HT1080 (cell line): ENCODE measurements at regions not wholly inside any gene's neighbourhood (a gene's known extent, or its start where the extent isn't known, plus 50 kb on each side); places are given as distances from the start of the nearest gene placed in this dataset.
A peak's percentile ranks its signal among the peaks of the same experiment; 100 is the strongest.
"Not testable (repeated sequence)": the region's sequence is repeated elsewhere in the genome, so short reads cannot be mapped to it uniquely, and the experiment has no call there.

Experiments used
- DNase-seq: peaks from one replicate; pipeline ENCODE4 v3.0.0-alpha.2; 2015; ENCODE audit warnings: low read depth

GRCh38 chr4:111022758-111023157, 399.9 kb upstream of the PITX2 start:
- no peak for DNase-seq

GRCh38 chr4:111027526-111027925, 404.6 kb upstream of the PITX2 start:
- peak; percentile 17 for DNase-seq

GRCh38 chr4:111028795-111029194, 405.9 kb upstream of the PITX2 start:
- no peak for DNase-seq

GRCh38 chr4:111031001-111031579, 408.2 kb upstream of the PITX2 start:
- peak; percentile 42 for DNase-seq

GRCh38 chr4:111031596-111031995, 408.7 kb upstream of the PITX2 start:
- DNase-seq = no peak

GRCh38 chr4:111037591-111038360, 414.9 kb upstream of the PITX2 start:
- no peak for DNase-seq

- peak; percentile 3 for DNase-seq
These were observed 418.0 kb upstream of the PITX2 start for GRCh38 chr4:111040904-111041303.

GRCh38 chr4:111043286-111043685, 420.4 kb upstream of the PITX2 start:
- DNase-seq = no peak

- no peak for DNase-seq
These were observed 423.1 kb upstream of the PITX2 start for GRCh38 chr4:111045992-111046391.

- DNase-seq = no peak
These were observed 423.9 kb upstream of the PITX2 start for GRCh38 chr4:111046811-111047210.

GRCh38 chr4:111048316-111048715, 425.4 kb upstream of the PITX2 start:
- no peak for DNase-seq

- peak; percentile 98 for DNase-seq
These were observed 441.6 kb upstream of the PITX2 start for GRCh38 chr4:111064342-111064993.

- peak; percentile 51 for DNase-seq
These were observed 443.1 kb upstream of the PITX2 start for GRCh38 chr4:111066001-111066400.

GRCh38 chr4:111066447-111066846, 443.6 kb upstream of the PITX2 start:
- peak; percentile 45 for DNase-seq

- DNase-seq = peak; percentile 34
These were observed 444.0 kb upstream of the PITX2 start for GRCh38 chr4:111066887-111067286.

- no peak for DNase-seq
These were observed 446.0 kb upstream of the PITX2 start for GRCh38 chr4:111068883-111069282.

- DNase-seq = no peak
These were observed 447.5 kb upstream of the PITX2 start for GRCh38 chr4:111070390-111070789.

- no peak for DNase-seq
These were observed 451.7 kb upstream of the PITX2 start for GRCh38 chr4:111074523-111075114.

GRCh38 chr4:111076299-111076698, 453.4 kb upstream of the PITX2 start:
- not testable (repeated sequence) for DNase-seq

GRCh38 chr4:111108153-111108552, 485.3 kb upstream of the PITX2 start:
- no peak for DNase-seq

GRCh38 chr4:111113591-111113990, 490.7 kb upstream of the PITX2 start:
- DNase-seq = no peak

GRCh38 chr4:111115881-111116280, 493.0 kb upstream of the PITX2 start:
- no peak for DNase-seq
